ENCODE measurements at regions not wholly inside any gene's neighbourhood (a gene's known extent, or its start where the extent isn't known, plus 50 kb on each side); places are given as distances from the start of the nearest gene placed in this dataset.

DNA sequence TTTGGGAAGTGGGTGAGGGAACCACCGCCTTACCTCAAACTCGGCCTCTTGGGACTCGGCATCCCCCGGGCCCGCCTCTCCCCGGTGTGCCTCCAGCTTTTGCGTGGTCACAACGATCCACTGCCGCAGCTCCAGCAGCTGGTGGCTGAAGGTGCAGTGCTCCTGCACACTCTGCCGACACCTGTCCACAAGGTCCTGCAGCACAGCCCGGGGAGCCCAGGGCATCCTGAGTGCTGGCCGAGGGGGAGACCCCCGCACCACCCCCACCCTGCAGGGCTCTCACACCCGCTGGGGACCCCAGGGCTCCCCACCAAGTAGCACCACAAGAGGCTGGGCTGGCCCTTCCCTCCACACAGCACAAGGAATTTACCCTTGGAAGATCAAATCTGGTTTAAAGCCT is 76.6 kb downstream of the SYNE3 start:
- no peak for DNase-seq (ENCODE audit: low spot score)
- ATAC-seq, result no peak
- no peak overlapping the region for H3K4me2 ChIP-seq
- Mint-ChIP-seq H3K4me3 (no peak overlapping the region), H3K4me1 (no peaks in the 10 kb centered on the region), H3K27ac (no peak overlapping the region), H3K27me3 (ENCODE audit: insufficient read depth, low read depth, poor library complexity) (peaks cover 4% of the 10 kb centered on the region), H3K9me3 (peaks cover 5% of the 10 kb centered on the region), H3K36me3 (ENCODE audit: low read depth) (no peaks in the 10 kb centered on the region; the same call in 2 of the 3 replicates)
- no peaks in the 10 kb centered on the region; the same call in 1 of the 2 replicates for H3K36me3 ChIP-seq (ENCODE audit: insufficient read depth)
- no peaks in the 10 kb centered on the region for H3K4me1 ChIP-seq (ENCODE audit: insufficient read depth)
- TF ChIP-seq CREB1 (CRISPR knock-in tag; IDR thresholded peaks at IDR 0.05; ENCODE audit: low read depth) (no peak), EZH2phosphoT487 (IDR thresholded peaks at IDR 0.05; ENCODE audit: unreplicated experiment) (no peak)
- H3K9me2 ChIP-seq (ENCODE audit: insufficient read depth), result no peaks in the 10 kb centered on the region
- H3K27me3 ChIP-seq (ENCODE audit: insufficient read depth), result no peaks in the 10 kb centered on the region
- no peak overlapping the region for H3K4me3 ChIP-seq
- no peaks in the 10 kb centered on the region for H3F3A ChIP-seq (replicated peaks; ENCODE audit: low read depth)
- no peak overlapping the region for H2AFZ ChIP-seq
- H4K20me1 ChIP-seq (replicated peaks; ENCODE audit: insufficient read depth), result no peaks in the 10 kb centered on the region
- H3K27ac ChIP-seq (ENCODE audit: low read depth), result no peak overlapping the region
- no peaks in the 10 kb centered on the region for H3K79me2 ChIP-seq (replicated peaks; ENCODE audit: insufficient read depth)

DNA sequence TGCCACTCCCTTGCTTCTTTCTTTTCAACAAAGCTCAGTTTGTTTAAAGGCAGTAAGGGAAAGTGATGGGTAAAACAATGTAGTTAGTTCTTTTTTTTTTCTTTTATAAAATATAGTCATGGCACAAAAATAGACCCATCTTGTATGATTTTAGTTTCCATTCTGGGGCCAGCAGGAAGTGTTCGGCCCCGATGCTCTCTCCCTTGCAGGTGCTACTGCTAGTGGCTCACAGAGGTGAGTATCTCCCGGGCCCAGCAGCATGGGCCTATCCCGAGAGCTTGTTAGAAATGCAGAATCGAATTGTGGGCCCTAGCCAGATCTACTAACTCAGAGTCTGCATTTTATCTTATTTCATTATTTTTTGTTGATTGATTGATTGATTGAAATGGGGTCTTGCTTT is 78.7 kb downstream of the SYNE3 start:
- H3K79me2 ChIP-seq (replicated peaks; ENCODE audit: insufficient read depth), result no peaks in the 10 kb centered on the region
- H3K27ac ChIP-seq (ENCODE audit: low read depth), result no peak overlapping the region
- Mint-ChIP-seq H3K9me3 (peaks cover 7% of the 10 kb centered on the region), H3K4me3 (no peak overlapping the region), H3K27me3 (ENCODE audit: insufficient read depth, low read depth, poor library complexity) (peaks cover 2% of the 10 kb centered on the region), H3K36me3 (ENCODE audit: low read depth) (no peaks in the 10 kb centered on the region; the same call in 2 of the 3 replicates), H3K4me1 (no peaks in the 10 kb centered on the region), H3K27ac (no peak overlapping the region)
- no peaks in the 10 kb centered on the region; the same call in 1 of the 2 replicates for H3K36me3 ChIP-seq (ENCODE audit: insufficient read depth)
- no peak for DNase-seq (ENCODE audit: low spot score)
- no peaks in the 10 kb centered on the region for H3F3A ChIP-seq (replicated peaks; ENCODE audit: low read depth)
- TF ChIP-seq EZH2phosphoT487 (IDR thresholded peaks at IDR 0.05; ENCODE audit: unreplicated experiment) (no peak), ZNF114 (CRISPR knock-in tag; IDR thresholded peaks at IDR 0.05) (no peak), STAT1 (IDR thresholded peaks at IDR 0.05; ENCODE audit: unreplicated experiment) (no peak), EZH2 (IDR thresholded peaks at IDR 0.05; ENCODE audit: low read depth, unreplicated experiment) (no peak), CREB1 (CRISPR knock-in tag; IDR thresholded peaks at IDR 0.05; ENCODE audit: low read depth) (no peak), JUNB (IDR thresholded peaks at IDR 0.05; ENCODE audit: unreplicated experiment) (no peak)
- no peaks in the 10 kb centered on the region for H3K9me2 ChIP-seq (ENCODE audit: insufficient read depth)
- H4K20me1 ChIP-seq (replicated peaks; ENCODE audit: insufficient read depth), result no peaks in the 10 kb centered on the region
- ATAC-seq, result no peak
- no peaks in the 10 kb centered on the region for H3K4me1 ChIP-seq (ENCODE audit: insufficient read depth)
- no peak overlapping the region for H3K4me3 ChIP-seq
- H3K27me3 ChIP-seq (ENCODE audit: insufficient read depth), result no peaks in the 10 kb centered on the region
- H2AFZ ChIP-seq, result no peak overlapping the region
- no peak overlapping the region for H3K4me2 ChIP-seq

DNA sequence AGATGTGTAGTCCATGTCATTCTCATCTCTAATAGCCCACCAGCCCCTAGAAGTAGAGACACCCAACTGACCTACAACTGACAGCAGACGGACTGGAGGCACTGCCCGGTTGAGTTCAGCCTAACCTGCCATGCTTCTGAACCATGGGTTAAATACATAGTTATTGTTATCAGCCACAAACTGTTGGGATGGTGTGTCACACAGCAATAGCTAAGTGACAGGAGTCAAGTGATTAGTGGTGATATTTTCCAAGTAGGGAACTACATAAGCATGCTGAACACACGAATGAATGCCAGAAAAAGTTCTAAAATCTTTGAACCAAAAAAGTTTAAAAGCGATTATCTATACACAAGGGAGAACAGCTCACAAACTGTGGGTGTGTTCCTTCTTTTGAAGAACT is 80.1 kb downstream of the SYNE3 start:
- no peak overlapping the region for H3K4me2 ChIP-seq
- H3K27me3 ChIP-seq (ENCODE audit: insufficient read depth), result no peaks in the 10 kb centered on the region
- Mint-ChIP-seq H3K27ac (no peak overlapping the region), H3K4me3 (no peak overlapping the region), H3K27me3 (ENCODE audit: insufficient read depth, low read depth, poor library complexity) (peaks cover 2% of the 10 kb centered on the region), H3K4me1 (no peaks in the 10 kb centered on the region), H3K36me3 (ENCODE audit: low read depth) (no peaks in the 10 kb centered on the region; the same call in 2 of the 3 replicates), H3K9me3 (peaks cover 7% of the 10 kb centered on the region)
- DNase-seq (ENCODE audit: low spot score) (no peak), ATAC-seq (no peak)
- H3K79me2 ChIP-seq (replicated peaks; ENCODE audit: insufficient read depth), result no peaks in the 10 kb centered on the region
- no peak overlapping the region for H2AFZ ChIP-seq
- no peak overlapping the region for H3K27ac ChIP-seq (ENCODE audit: low read depth)
- no peaks in the 10 kb centered on the region for H3K9me2 ChIP-seq (ENCODE audit: insufficient read depth)
- no peaks in the 10 kb centered on the region for H3K4me1 ChIP-seq (ENCODE audit: insufficient read depth)
- H4K20me1 ChIP-seq (replicated peaks; ENCODE audit: insufficient read depth), result no peaks in the 10 kb centered on the region
- no peaks in the 10 kb centered on the region for H3F3A ChIP-seq (replicated peaks; ENCODE audit: low read depth)
- H3K4me3 ChIP-seq, result no peak overlapping the region
- H3K36me3 ChIP-seq (ENCODE audit: insufficient read depth), result no peaks in the 10 kb centered on the region; the same call in 1 of the 2 replicates
- no peak for TF ChIP-seq NANOG (IDR thresholded peaks at IDR 0.05; ENCODE audit: borderline replicate concordance)
- TF ChIP-seq JUNB (IDR thresholded peaks at IDR 0.05; ENCODE audit: unreplicated experiment), result no peak
- TF ChIP-seq CREB1 (CRISPR knock-in tag; IDR thresholded peaks at IDR 0.05; ENCODE audit: low read depth), result no peak
- TF ChIP-seq POLR2AphosphoS5 (IDR thresholded peaks at IDR 0.05; ENCODE audit: low read depth), result no peak
- TF ChIP-seq STAT1 (IDR thresholded peaks at IDR 0.05; ENCODE audit: unreplicated experiment), result no peak
- TF ChIP-seq, protein P1, sequence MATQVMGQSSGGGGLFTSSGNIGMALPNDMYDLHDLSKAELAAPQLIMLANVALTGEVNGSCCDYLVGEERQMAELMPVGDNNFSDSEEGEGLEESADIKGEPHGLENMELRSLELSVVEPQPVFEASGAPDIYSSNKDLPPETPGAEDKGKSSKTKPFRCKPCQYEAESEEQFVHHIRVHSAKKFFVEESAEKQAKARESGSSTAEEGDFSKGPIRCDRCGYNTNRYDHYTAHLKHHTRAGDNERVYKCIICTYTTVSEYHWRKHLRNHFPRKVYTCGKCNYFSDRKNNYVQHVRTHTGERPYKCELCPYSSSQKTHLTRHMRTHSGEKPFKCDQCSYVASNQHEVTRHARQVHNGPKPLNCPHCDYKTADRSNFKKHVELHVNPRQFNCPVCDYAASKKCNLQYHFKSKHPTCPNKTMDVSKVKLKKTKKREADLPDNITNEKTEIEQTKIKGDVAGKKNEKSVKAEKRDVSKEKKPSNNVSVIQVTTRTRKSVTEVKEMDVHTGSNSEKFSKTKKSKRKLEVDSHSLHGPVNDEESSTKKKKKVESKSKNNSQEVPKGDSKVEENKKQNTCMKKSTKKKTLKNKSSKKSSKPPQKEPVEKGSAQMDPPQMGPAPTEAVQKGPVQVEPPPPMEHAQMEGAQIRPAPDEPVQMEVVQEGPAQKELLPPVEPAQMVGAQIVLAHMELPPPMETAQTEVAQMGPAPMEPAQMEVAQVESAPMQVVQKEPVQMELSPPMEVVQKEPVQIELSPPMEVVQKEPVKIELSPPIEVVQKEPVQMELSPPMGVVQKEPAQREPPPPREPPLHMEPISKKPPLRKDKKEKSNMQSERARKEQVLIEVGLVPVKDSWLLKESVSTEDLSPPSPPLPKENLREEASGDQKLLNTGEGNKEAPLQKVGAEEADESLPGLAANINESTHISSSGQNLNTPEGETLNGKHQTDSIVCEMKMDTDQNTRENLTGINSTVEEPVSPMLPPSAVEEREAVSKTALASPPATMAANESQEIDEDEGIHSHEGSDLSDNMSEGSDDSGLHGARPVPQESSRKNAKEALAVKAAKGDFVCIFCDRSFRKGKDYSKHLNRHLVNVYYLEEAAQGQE (IDR thresholded peaks at IDR 0.05; ENCODE audit: unreplicated experiment), result no peak
- TF ChIP-seq, protein P2, sequence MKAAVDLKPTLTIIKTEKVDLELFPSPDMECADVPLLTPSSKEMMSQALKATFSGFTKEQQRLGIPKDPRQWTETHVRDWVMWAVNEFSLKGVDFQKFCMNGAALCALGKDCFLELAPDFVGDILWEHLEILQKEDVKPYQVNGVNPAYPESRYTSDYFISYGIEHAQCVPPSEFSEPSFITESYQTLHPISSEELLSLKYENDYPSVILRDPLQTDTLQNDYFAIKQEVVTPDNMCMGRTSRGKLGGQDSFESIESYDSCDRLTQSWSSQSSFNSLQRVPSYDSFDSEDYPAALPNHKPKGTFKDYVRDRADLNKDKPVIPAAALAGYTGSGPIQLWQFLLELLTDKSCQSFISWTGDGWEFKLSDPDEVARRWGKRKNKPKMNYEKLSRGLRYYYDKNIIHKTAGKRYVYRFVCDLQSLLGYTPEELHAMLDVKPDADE (IDR thresholded peaks at IDR 0.05), result no peak
- no peak for TF ChIP-seq EZH2 (IDR thresholded peaks at IDR 0.05; ENCODE audit: low read depth, unreplicated experiment)
